Heart right ventricle (tissue), 16 donors: ENCODE measurements at regions not wholly inside any gene's neighbourhood (a gene's known extent, or its start where the extent isn't known, plus 50 kb on each side); places are given as distances from the start of the nearest gene placed in this dataset.
A peak's percentile ranks its signal among the peaks of the same experiment; 100 is the strongest.

ENCODE experiments used
- ATAC-seq, 8 donors: fragments of 200-7000 bp; cut with Tn5 transposase; one replicate each; pipeline ENCODE4 v1.9.1; 2020; ENCODE audit warnings: mild to moderate bottlenecking in 8 of 8, moderate library complexity in 8 of 8, moderate number of reproducible peaks in 1 of 8
- DNase-seq, 2 donors: peaks; one replicate each; pipeline ENCODE4 v3.0.0-alpha.2; 2020
- H3K27ac ChIP-seq, 10 donors: fragments of 200-600 bp; sonication (generic) in 2 of 10; one replicate each; pipeline versions ENCODE4 v1.5.0 to v1.8.0; 2020 to 2022; ENCODE audit warnings: mild to moderate bottlenecking in 3 of 10
- H3K27me3 ChIP-seq, 7 donors: fragments of 200-600 bp; one replicate each; pipeline ENCODE4 v1.8.0; 2021 to 2022; ENCODE audit warnings: mild to moderate bottlenecking in 2 of 7
- H3K36me3 ChIP-seq, 9 donors: fragments of 200-600 bp; sonication (generic) in 1 of 9; one replicate each; pipeline versions ENCODE4 v1.5.0 to v1.8.0; 2020 to 2022; ENCODE audit warnings: mild to moderate bottlenecking in 2 of 9
- H3K4me1 ChIP-seq, 9 donors: fragments of 200-600 bp; sonication (generic) in 1 of 9; one replicate each; pipeline versions ENCODE4 v1.5.0 to v1.8.0; 2020 to 2022; ENCODE audit warnings: mild to moderate bottlenecking in 4 of 9
- H3K4me3 ChIP-seq, 10 donors: fragments of 200-600 bp; sonication (generic) in 2 of 10; one replicate each; pipeline versions ENCODE4 v1.5.0 to v1.8.0; 2020 to 2022; ENCODE audit warnings: mild to moderate bottlenecking in 7 of 10, moderate library complexity in 2 of 10
- H3K9me3 ChIP-seq, 11 donors: fragments of 200-600 bp in 10 of 11; sonication (generic) in 2 of 11; one replicate each; pipeline versions ENCODE4 v1.5.0 to v1.8.0; 2013 to 2022; ENCODE audit warnings: mild to moderate bottlenecking in 2 of 11, control low read depth in 1 of 11, moderate library complexity in 1 of 11
- WGBS, 2 donors: extraction: QIAGEN DNeasy Blood & Tissue Kit; methylation state at CpG; one replicate each; pipeline ENCODE4 v1.1.7; 2013; ENCODE audit warnings: inconsistent platforms in 1 of 2; 5-methylcytosine and 5-hydroxymethylcytosine counted together
- intact Hi-C, 10 donors: fragments of 100-400 bp; cut with DNase I; formaldehyde crosslinking; loops; one replicate each; pipeline versions ENCODE4 v1.11.1 to v1.14.2; 2022
- TF ChIP-seq, protein P1 (sequence below), 9 donors: fragments of 200-600 bp; sonication (generic) in 2 of 9; IDR thresholded peaks; one replicate each; pipeline versions ENCODE4 v1.5.0 to v1.8.0; 2021 to 2022; ENCODE audit warnings: antibody characterized with exemption in 9 of 9, mild to moderate bottlenecking in 5 of 9, moderate library complexity in 1 of 9
- donor health status: Arrhythmogenic right ventricular cardiomyopathy.
- donor health status: ischemic (EF 13 %, LVEDD 7.1; RV severe dilation, severe dysfunction).
- donor health status: healthy with polysubstance abuse.
- donor health status: DM: no; HTN: yes; CAD: no.
- donor health status: DM: no; HTN: no; CAD: no.
- donor health status: ischemic (EF 25% LVEDD 6.9; RV normal size, moderate dysfunction).
- donor health status: ischemic (EF 25% LVEDD 5.7; RV mildly dilated, moderate dysfunction).
- donor health status: healthy.
- donor health status: DM: yes; HTN: yes; CAD: no.
- donor health status: Ischemic cardiomyopathy.
- donor health status: ischemic (EF 35%, LVEDD 5.7; RV mildly dilated, moderate dysfunction).
- donor health status: nonischemic (EF 11% LVEDD 7.7; RV severe dilation, severe dysfunction).
- donor health status: DM: yes; HTN: yes; CAD: no.
- donor health status: PGD.
- donor health status: ischemic (EF 29% LVEDD 5.4; RV normal size, mild dysfunction).
- donor health status: nonischemic (EF 23%, LVEDD 6.1; RV moderate dilation, normal function).

DNA sequence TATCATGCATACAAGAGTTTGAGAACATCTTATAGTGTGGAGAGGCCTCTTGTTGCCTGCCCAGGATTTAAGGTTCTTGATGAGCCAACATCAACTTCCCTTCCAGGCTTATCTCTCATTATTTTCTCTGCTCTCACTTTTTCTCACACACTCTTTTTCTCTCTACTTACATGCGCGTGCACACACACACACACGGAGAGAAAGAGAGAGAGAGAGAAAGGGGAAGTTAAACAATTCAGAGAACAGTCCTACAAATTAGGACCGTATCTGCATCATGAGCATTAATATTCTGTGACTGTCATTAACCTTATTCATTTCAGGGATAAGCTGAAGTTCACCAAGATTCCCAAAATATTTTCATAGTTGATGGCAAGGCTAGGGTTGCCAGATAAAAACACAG is 269.0 kb downstream of the ZNF621 start:
- 71 to 77% methylated on average over 4 of the region's 4 CpGs for WGBS, 2 donors
- TF ChIP-seq, protein P1, sequence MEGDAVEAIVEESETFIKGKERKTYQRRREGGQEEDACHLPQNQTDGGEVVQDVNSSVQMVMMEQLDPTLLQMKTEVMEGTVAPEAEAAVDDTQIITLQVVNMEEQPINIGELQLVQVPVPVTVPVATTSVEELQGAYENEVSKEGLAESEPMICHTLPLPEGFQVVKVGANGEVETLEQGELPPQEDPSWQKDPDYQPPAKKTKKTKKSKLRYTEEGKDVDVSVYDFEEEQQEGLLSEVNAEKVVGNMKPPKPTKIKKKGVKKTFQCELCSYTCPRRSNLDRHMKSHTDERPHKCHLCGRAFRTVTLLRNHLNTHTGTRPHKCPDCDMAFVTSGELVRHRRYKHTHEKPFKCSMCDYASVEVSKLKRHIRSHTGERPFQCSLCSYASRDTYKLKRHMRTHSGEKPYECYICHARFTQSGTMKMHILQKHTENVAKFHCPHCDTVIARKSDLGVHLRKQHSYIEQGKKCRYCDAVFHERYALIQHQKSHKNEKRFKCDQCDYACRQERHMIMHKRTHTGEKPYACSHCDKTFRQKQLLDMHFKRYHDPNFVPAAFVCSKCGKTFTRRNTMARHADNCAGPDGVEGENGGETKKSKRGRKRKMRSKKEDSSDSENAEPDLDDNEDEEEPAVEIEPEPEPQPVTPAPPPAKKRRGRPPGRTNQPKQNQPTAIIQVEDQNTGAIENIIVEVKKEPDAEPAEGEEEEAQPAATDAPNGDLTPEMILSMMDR (IDR thresholded peaks at IDR 0.05), result no peak
- ATAC-seq (no peak), DNase-seq (no peak)
- intact Hi-C loops, result no loop called here
- Histone ChIP-seq H3K9me3 (peaks cover 0 to 5% (median 0%) of the 10 kb centered on the region in 11 donors), H3K4me3 (no peak overlapping the region), H3K27me3 (no peaks in the 10 kb centered on the region), H3K4me1 (no peaks in the 10 kb centered on the region), H3K36me3 (no peaks in the 10 kb centered on the region), H3K27ac (no peak overlapping the region)

DNA sequence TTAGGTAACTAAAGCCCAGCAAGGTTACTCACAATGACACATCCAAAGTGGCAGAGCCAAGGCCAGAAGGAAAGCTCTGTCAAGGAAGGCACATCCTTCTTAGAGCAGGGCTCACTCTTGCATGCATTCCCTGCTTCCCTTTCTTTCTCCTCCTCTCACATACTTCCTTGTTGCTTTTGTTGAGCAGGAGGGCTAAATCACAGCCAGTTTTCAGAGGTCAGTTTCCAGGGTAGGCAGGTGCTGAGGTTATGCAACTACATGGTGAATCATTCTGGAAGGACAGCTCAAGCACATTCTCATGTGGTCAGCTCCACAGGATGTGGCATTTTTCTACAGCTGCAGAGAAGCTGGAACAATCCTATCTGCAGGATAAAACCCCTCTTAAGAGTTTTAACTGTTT is 275.6 kb downstream of the ZNF621 start:
- no peaks in the 10 kb centered on the region for H3K36me3 ChIP-seq
- TF ChIP-seq, protein P1 (IDR thresholded peaks at IDR 0.05), result no peak
- no peak overlapping the region for H3K4me3 ChIP-seq
- H3K27ac ChIP-seq, result no peak overlapping the region
- peaks cover 0 to 19% (median 0%) of the 10 kb centered on the region in 9 donors for H3K4me1 ChIP-seq
- H3K9me3 ChIP-seq, result peaks cover 0 to 9% (median 0%) of the 10 kb centered on the region in 11 donors
- DNase-seq (peak in 1 of 2 donors; percentile 34), ATAC-seq (peak in 7 of 8 donors; percentile 42 to 94 (median 74))
- H3K27me3 ChIP-seq, result no peaks in the 10 kb centered on the region
- intact Hi-C loops, result no loop called here

DNA sequence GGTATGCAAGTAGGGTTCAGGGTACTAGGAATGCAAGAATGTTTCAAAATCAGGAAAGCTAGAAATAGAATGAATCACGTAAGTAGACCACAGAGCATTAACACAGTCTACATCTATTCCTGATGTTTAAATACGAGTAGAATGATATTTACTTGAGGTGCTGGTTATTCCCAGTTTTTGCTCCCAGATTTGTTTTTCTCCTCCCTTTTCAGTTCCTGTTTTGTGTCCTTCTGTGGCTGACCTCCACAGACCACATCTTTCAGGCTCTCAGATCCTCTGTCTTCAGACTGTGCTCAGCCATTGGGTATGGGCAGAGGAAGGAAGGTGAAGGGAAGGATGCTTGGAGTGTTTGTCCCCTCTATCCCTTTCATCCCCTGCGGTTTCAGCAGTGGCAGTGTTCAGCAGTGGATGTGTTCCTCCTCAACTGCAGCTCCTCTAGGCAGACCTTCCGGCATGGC is 276.6 kb downstream of the ZNF621 start:
- Histone ChIP-seq H3K27me3 (no peaks in the 10 kb centered on the region), H3K4me1 (peaks cover 0 to 19% (median 0%) of the 10 kb centered on the region in 9 donors), H3K4me3 (no peak overlapping the region), H3K27ac (no peak overlapping the region), H3K9me3 (peaks cover 0 to 9% (median 0%) of the 10 kb centered on the region in 11 donors), H3K36me3 (no peaks in the 10 kb centered on the region)
- TF ChIP-seq, protein P1 (IDR thresholded peaks at IDR 0.05), result no peak
- intact Hi-C loops, result no loop called here
- ATAC-seq, result peak in 1 of 8 donors; percentile 38
- DNase-seq, result no peak
- WGBS, 2 donors, result 84 to 92% methylated on average over 4 of the region's 4 CpGs

DNA sequence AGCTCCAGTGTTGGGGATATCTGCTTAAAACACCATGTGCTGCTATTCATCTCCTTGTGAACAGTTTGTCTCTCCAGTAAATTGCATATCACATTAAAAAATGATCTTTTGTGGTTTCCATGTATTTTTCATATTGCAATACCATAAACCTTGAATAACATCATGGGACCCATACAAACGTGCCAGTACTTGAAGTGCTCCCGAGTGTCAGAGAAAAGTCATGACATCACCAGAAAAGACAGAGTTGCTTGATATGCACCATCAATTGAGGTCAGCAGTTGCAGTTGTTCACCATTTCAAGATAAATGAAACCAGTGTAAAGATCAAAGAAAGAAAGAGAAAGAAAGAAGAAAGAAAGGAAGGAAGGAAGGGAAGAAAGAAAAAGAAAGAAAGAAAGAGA is 278.6 kb downstream of the ZNF621 start:
- Histone ChIP-seq H3K4me3 (no peak overlapping the region), H3K9me3 (peaks cover 0 to 9% (median 0%) of the 10 kb centered on the region in 11 donors), H3K36me3 (no peaks in the 10 kb centered on the region), H3K4me1 (peaks cover 0 to 19% (median 0%) of the 10 kb centered on the region in 9 donors), H3K27ac (no peak overlapping the region), H3K27me3 (no peaks in the 10 kb centered on the region)
- TF ChIP-seq, protein P1 (IDR thresholded peaks at IDR 0.05), result no peak
- intact Hi-C loops, result no loop called here
- no peak for ATAC-seq
- no peak for DNase-seq
- 64 to 71% methylated on average over 2 of the region's 2 CpGs for WGBS, 2 donors
